DMS153 (cell line): ENCODE measurements at regions not wholly inside any gene's neighbourhood (a gene's known extent, or its start where the extent isn't known, plus 50 kb on each side); places are given as distances from the start of the nearest gene placed in this dataset.
"Not testable (repeated sequence)": the region's sequence is repeated elsewhere in the genome, so short reads cannot be mapped to it uniquely, and the experiment has no call there.

Experiments used
- DNase-seq: peaks from one replicate; lab custom pipeline; 2025; lab: John Stamatoyannopoulos, UW

- DNase-seq: peak; percentile 65
Observed at GRCh38 chrX:73943693-73944562, 91.4 kb upstream of the XIST start.

DNA sequence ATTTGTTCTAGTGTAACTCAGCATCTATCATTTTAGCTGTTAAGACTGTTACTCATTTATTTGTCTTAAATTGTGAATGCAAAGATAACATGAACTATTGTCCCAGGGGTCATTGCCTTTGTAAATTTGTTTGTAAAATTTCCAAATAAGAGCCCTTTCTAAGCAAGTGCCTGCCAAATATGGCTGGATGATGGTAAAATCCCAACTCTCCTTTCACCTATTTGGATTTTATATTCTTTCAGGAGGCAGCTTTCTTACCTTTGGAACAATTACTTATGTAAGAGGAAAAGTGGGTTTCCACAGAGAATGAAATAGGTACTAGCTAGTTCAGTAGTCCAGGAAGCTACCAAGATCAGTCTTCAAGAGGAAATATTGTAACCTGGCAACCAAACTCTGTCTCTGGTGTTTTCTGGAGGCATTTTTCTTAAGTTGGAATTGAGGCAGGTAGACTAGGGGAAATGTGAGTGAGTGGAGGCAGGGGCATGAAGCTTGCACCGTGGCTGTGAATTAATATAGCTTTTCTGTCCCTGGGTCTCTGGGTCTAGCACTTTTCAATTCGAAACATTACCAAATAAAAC lies 88.5 kb upstream of the XIST start:
- no peak for DNase-seq

- DNase-seq: not testable (repeated sequence)
Observed at GRCh38 chrX:73937843-73938242, 85.3 kb upstream of the XIST start.

DNA sequence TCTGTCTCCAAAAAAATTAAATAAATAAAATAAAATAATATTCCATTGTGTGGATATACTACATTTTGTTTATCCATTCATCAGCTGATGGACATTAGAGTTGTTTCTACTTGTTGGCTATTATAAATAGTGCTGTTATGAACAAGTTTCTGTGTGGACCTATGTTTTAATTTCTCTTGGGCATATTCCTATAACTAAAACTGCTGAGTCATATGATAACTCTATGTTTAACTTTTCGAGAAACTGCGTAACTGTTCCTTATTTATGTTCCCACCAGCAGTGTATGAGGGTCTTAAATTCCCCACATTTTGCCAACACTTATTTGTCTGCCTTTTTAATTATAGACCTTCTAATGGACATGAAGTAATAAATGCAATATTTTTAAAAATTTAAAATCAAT lies 80.0 kb upstream of the XIST start:
- no peak for DNase-seq

GRCh38 chrX:73930300-73930699 lies 77.8 kb upstream of the XIST start:
- no peak for DNase-seq

- no peak for DNase-seq
Observed at GRCh38 chrX:73922856-73923455, 70.4 kb upstream of the XIST start.

DNA sequence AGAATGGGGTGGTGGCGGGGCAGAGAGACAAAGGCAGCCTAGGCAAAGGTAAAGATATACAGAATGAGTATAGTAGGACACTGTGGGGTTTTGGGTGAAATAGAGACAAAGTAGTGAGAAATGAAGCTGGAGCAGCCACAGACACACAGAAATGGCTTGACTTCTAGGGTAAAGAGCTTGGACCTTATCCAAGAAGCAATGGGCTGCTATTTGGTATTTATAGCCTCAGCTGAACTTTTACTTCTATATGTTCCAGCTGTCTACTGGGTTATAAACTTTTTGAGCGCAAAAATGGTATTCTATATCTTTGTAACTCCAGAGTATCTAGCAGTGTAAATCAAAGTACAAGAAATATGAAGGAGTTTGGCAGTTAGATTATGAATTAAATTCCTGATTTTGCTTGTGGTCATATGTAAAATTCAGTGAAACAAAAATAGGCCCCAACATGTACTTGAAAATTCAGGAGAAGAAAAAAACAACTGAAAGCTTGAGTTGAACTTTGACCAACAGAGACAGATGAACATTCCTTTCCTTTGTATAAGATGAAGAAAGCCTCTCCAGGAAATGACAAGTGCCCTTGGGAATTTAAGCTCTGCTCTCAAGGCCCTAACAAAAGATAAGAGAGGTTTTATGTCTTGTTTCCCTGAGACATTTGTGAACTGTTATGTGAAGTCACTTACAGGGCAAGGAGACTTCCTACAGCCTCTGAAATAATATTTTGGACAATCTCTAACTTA lies 64.6 kb upstream of the XIST start:
- DNase-seq: no peak

DNA sequence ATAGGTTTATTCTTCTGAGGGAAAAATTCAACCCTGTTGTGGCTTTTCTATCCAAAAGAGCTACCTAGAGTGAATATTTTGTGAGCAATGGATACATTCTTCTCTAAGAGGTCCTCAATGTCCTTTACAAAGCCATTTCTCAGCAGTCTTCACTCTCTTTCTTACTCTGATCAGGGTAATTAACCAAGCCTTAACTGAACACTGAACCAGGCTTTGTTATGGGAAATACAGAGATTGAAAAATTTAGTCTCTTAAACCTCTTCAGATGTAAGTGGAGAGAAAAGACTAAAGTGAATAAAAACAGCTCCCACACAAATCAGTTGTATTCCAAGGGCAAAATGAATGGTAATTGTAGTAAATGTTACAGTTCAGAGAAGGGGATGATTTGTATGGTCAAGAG lies 64.0 kb upstream of the XIST start:
- DNase-seq: no peak

GRCh38 chrX:73914792-73915191 lies 62.3 kb upstream of the XIST start:
- DNase-seq: not testable (repeated sequence)

- DNase-seq: no peak
Observed at GRCh38 chrX:73913580-73913979, 61.1 kb upstream of the XIST start.

DNA sequence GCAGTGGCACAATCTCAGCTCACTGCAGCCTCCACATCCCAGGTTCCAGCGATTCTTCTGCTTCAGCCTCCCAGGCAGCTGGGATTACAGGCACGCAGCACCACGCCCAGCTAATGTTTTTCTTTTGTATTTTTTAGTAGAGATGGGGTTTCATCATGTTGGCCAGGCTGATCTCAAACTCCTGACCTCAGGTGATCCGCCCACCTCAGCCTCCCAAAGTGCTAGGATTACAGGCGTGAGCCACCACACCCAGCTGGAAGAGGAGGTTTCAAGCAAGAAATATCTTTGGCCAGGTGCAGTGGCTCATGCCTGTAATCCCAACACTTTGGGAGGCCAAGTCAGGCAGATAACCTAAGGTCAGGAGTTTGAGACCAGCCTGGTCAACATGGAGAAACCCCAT lies 59.4 kb upstream of the XIST start:
- DNase-seq: not testable (repeated sequence)

DNA sequence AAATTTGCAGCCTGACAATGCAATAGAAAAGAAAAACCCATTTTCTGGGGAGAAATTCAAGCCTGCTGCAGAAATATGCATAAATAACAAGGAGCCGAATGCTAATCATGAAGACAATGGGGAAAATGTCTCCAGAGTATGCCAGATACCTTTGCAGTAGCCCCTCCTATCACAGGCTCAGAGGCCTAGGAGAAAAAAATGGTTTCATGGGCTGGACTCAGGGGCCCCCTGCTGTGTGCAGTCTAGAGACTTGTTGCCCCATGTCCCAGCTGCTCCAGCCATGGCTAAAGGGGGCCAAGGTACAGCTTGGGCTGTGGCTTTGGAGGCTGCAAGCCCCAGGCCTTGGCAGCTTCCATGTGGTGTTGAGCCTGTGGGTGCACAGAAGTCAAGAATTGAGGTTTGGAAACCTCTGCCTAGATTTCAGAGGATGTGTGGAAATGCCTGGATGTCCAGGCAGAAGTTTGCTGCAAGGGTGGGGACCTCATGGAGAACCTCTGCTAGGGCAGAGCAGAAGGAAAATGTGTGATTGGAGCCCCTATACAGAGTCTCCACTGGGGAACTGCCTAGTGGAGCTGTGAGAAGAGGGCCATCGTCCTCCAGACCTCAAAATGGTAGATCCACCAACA lies 53.3 kb upstream of the XIST start:
- DNase-seq: not testable (repeated sequence)

DNA sequence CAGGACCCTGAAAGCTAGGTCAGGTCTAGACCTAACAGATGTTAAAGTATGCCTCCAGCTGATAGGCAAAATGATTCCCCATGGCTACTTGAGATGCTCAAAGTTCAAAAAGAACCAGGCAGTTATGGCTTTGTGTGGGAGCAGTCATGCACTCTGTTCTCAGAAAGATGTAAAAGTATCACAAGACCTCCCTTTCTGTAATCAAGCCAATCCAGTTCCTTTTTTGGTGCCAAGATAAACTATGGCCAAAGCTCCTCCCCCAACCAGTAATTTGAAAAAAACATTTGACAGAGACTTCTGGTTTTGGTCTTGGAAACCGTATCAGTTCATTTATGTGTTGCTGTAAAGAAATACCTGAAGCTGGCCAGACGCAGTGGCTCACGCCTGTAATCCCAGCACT lies 51.4 kb upstream of the XIST start:
- no peak for DNase-seq
